WERI-Rb-1 (cell line): ENCODE measurements at regions not wholly inside any gene's neighbourhood (a gene's known extent, or its start where the extent isn't known, plus 50 kb on each side); places are given as distances from the start of the nearest gene placed in this dataset.
"Not testable (repeated sequence)": the region's sequence is repeated elsewhere in the genome, so short reads cannot be mapped to it uniquely, and the experiment has no call there.

Experiments used
- DNase-seq: peaks from one replicate; pipeline ENCODE4 v3.0.0-alpha.2; 2020
- H3K27ac ChIP-seq: fragments of 250-450 bp; sonication (Bioruptor Pico); 2 replicates; pipeline ENCODE4 v1.5.1; 2020; ENCODE audit warnings: mild to moderate bottlenecking, moderate library complexity
- H3K27me3 ChIP-seq: fragments of 250-450 bp; sonication (Bioruptor Pico); 2 replicates; pipeline ENCODE4 v1.5.1; 2021; ENCODE audit warnings: mild to moderate bottlenecking, low read depth, moderate library complexity; ENCODE audit not compliant: insufficient read depth, severe bottlenecking
- H3K36me3 ChIP-seq: fragments of 250-450 bp; sonication (Bioruptor Pico); 2 replicates; pipeline ENCODE4 v1.5.1; 2020; ENCODE audit warnings: mild to moderate bottlenecking, moderate library complexity
- H3K4me3 ChIP-seq: 2 replicates; pipeline ENCODE4 v1.5.1; 2011; ENCODE audit warnings: low read depth, mild to moderate bottlenecking, control low read depth, low read length
- H3K9me3 ChIP-seq: fragments of 250-450 bp; sonication (Bioruptor Pico); 2 replicates; pipeline ENCODE4 v1.5.1; 2021; ENCODE audit warnings: mild to moderate bottlenecking, moderate library complexity; ENCODE audit not compliant: severe bottlenecking

- not testable (repeated sequence) for H3K27me3 ChIP-seq, H3K36me3 ChIP-seq, DNase-seq, H3K4me3 ChIP-seq, H3K9me3 ChIP-seq, H3K27ac ChIP-seq
Observed at GRCh38 chr7:35915247-35915955, 114.5 kb downstream of the SEPTIN7 start.

GRCh38 chr7:35918217-35918616, 117.4 kb downstream of the SEPTIN7 start:
- not testable (repeated sequence) for H3K4me3 ChIP-seq, H3K27ac ChIP-seq, H3K27me3 ChIP-seq, H3K9me3 ChIP-seq, DNase-seq, H3K36me3 ChIP-seq

GRCh38 chr7:35919607-35920006, 118.8 kb downstream of the SEPTIN7 start:
- H3K27ac ChIP-seq, H3K36me3 ChIP-seq, H3K27me3 ChIP-seq, H3K9me3 ChIP-seq, DNase-seq, H3K4me3 ChIP-seq: not testable (repeated sequence)

- not testable (repeated sequence) for H3K4me3 ChIP-seq, H3K9me3 ChIP-seq
Observed at GRCh38 chr7:35921338-35921737, 120.5 kb downstream of the SEPTIN7 start.

GRCh38 chr7:35924668-35925067, 123.8 kb downstream of the SEPTIN7 start:
- H3K27ac ChIP-seq, H3K27me3 ChIP-seq, H3K4me3 ChIP-seq, DNase-seq, H3K36me3 ChIP-seq, H3K9me3 ChIP-seq: not testable (repeated sequence)

More at GRCh38 chr7:35921338-35921737, 120.5 kb downstream of the SEPTIN7 start:
- H3K27ac ChIP-seq, DNase-seq, H3K36me3 ChIP-seq, H3K27me3 ChIP-seq: not testable (repeated sequence)

GRCh38 chr7:35926966-35927365, 126.1 kb downstream of the SEPTIN7 start:
- H3K9me3 ChIP-seq, H3K36me3 ChIP-seq, H3K27ac ChIP-seq, H3K4me3 ChIP-seq, H3K27me3 ChIP-seq, DNase-seq: not testable (repeated sequence)

GRCh38 chr7:35931134-35931533, 130.3 kb downstream of the SEPTIN7 start:
- H3K27me3 ChIP-seq, H3K9me3 ChIP-seq, H3K36me3 ChIP-seq, DNase-seq, H3K27ac ChIP-seq, H3K4me3 ChIP-seq: not testable (repeated sequence)

GRCh38 chr7:35931551-35931950, 130.7 kb downstream of the SEPTIN7 start:
- not testable (repeated sequence) for DNase-seq, H3K27me3 ChIP-seq, H3K4me3 ChIP-seq, H3K36me3 ChIP-seq, H3K9me3 ChIP-seq, H3K27ac ChIP-seq

GRCh38 chr7:35940695-35941094, 139.8 kb downstream of the SEPTIN7 start:
- H3K4me3 ChIP-seq, DNase-seq, H3K36me3 ChIP-seq, H3K9me3 ChIP-seq, H3K27ac ChIP-seq, H3K27me3 ChIP-seq: not testable (repeated sequence)

- H3K27me3 ChIP-seq, DNase-seq: not testable (repeated sequence)
Observed at GRCh38 chr7:35945621-35946020, 144.8 kb downstream of the SEPTIN7 start.

GRCh38 chr7:35955735-35956134, 154.9 kb downstream of the SEPTIN7 start:
- H3K4me3 ChIP-seq, H3K27me3 ChIP-seq, H3K9me3 ChIP-seq, DNase-seq, H3K36me3 ChIP-seq, H3K27ac ChIP-seq: not testable (repeated sequence)

More at GRCh38 chr7:35945621-35946020, 144.8 kb downstream of the SEPTIN7 start:
- not testable (repeated sequence) for H3K4me3 ChIP-seq, H3K36me3 ChIP-seq, H3K27ac ChIP-seq, H3K9me3 ChIP-seq

- H3K4me3 ChIP-seq, H3K9me3 ChIP-seq, H3K36me3 ChIP-seq, H3K27ac ChIP-seq, DNase-seq, H3K27me3 ChIP-seq: not testable (repeated sequence)
Observed at GRCh38 chr7:35956988-35957387, 156.1 kb downstream of the SEPTIN7 start.

- not testable (repeated sequence) for H3K9me3 ChIP-seq, H3K27ac ChIP-seq, H3K27me3 ChIP-seq
Observed at GRCh38 chr7:35961260-35961659, 160.4 kb downstream of the SEPTIN7 start.

GRCh38 chr7:35962607-35963006, 161.8 kb downstream of the SEPTIN7 start:
- H3K27ac ChIP-seq, H3K9me3 ChIP-seq, H3K27me3 ChIP-seq, H3K36me3 ChIP-seq, DNase-seq, H3K4me3 ChIP-seq: not testable (repeated sequence)

More at GRCh38 chr7:35961260-35961659, 160.4 kb downstream of the SEPTIN7 start:
- not testable (repeated sequence) for DNase-seq, H3K36me3 ChIP-seq, H3K4me3 ChIP-seq
